RWPE2 (cell line): ENCODE measurements at regions not wholly inside any gene's neighbourhood (a gene's known extent, or its start where the extent isn't known, plus 50 kb on each side); places are given as distances from the start of the nearest gene placed in this dataset.

Experiments
- ATAC-seq: fragments of 200-7000 bp; cut with Tn5 transposase; 3 replicates; pipeline ENCODE4 v1.9.1; 2021; ENCODE audit warnings: low read depth
- DNase-seq: peaks from one replicate; pipeline ENCODE4 v3.0.0-alpha.2; 2020; ENCODE audit warnings: low spot score
- H3K27ac ChIP-seq: fragments of 450-650 bp; 2 replicates; pipeline ENCODE4 v1.5.1; 2017; ENCODE audit warnings: mild to moderate bottlenecking; ENCODE audit not compliant: poor library complexity, severe bottlenecking
- H3K27me3 ChIP-seq: fragments of 250-450 bp; sonication (Bioruptor Pico); 2 replicates; pipeline ENCODE4 v1.5.1; 2021; ENCODE audit warnings: mild to moderate bottlenecking, moderate library complexity; ENCODE audit not compliant: insufficient read depth, poor library complexity, severe bottlenecking
- H3K36me3 ChIP-seq: fragments of 250-450 bp; sonication (Bioruptor Pico); 2 replicates; pipeline ENCODE4 v1.5.1; 2020; ENCODE audit warnings: low read depth, mild to moderate bottlenecking, moderate library complexity
- H3K4me1 ChIP-seq: fragments of 250-450 bp; sonication (Bioruptor Pico); 2 replicates; pipeline ENCODE4 v1.5.1; 2021; ENCODE audit warnings: mild to moderate bottlenecking, moderate library complexity; ENCODE audit not compliant: insufficient read depth, poor library complexity, severe bottlenecking
- H3K4me3 ChIP-seq: fragments of 250-450 bp; sonication (Bioruptor Pico); 2 replicates; pipeline ENCODE4 v1.5.1; 2021; ENCODE audit warnings: mild to moderate bottlenecking, moderate library complexity; ENCODE audit not compliant: severe bottlenecking
- H3K9me3 ChIP-seq: fragments of 250-450 bp; sonication (Bioruptor Pico); 2 replicates; pipeline ENCODE4 v1.5.1; 2021; ENCODE audit warnings: mild to moderate bottlenecking, moderate library complexity; ENCODE audit not compliant: severe bottlenecking
- CTCF ChIP-seq: fragments of 450-650 bp; IDR thresholded peaks from one replicate; pipeline ENCODE4 v1.5.1; 2017; ENCODE audit warnings: mild to moderate bottlenecking, moderate library complexity; ENCODE audit not compliant: poor library complexity, severe bottlenecking

DNA sequence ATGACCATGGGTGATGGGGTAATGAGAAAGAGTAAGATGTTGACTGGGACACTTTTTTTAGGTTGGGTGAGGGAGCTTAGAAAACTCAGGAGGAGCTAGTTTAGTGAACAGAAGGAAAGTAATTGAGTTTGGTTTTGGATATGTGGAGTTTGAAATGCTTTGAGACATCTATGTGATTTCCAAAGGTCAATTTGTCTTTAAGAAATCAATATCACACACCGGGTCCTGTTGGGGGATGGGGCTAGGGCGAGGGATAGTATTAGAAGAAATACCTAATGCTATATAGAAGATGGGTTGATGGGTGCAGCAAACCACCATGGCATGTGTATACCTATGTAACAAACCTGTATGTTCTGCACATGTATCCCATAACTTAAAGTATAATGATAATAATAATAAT, 118.4 kb downstream of the ASCL1 start:
- DNase-seq (no peak), ATAC-seq (no peak)
- no peaks in the 10 kb centered on the region for H3K4me1 ChIP-seq
- H3K27ac ChIP-seq: no peak overlapping the region
- TF ChIP-seq CTCF: no peak
- H3K36me3 ChIP-seq: no peaks in the 10 kb centered on the region
- H3K9me3 ChIP-seq: no peaks in the 10 kb centered on the region
- no peaks in the 10 kb centered on the region for H3K27me3 ChIP-seq
- H3K4me3 ChIP-seq: no peak overlapping the region

GRCh38 chr12:103077108-103077773, 119.8 kb downstream of the ASCL1 start:
- ATAC-seq: no peak
- no peaks in the 10 kb centered on the region for H3K36me3 ChIP-seq

GRCh38 chr12:103085541-103085940, 128.1 kb downstream of the ASCL1 start:
- ATAC-seq (no peak), DNase-seq (no peak)
- no peak overlapping the region for H3K27ac ChIP-seq
- H3K36me3 ChIP-seq: no peaks in the 10 kb centered on the region
- no peak for TF ChIP-seq CTCF
- no peak overlapping the region for H3K4me3 ChIP-seq
- no peaks in the 10 kb centered on the region for H3K9me3 ChIP-seq
- H3K4me1 ChIP-seq: no peaks in the 10 kb centered on the region
- H3K27me3 ChIP-seq: no peaks in the 10 kb centered on the region

More at GRCh38 chr12:103077108-103077773, 119.8 kb downstream of the ASCL1 start:
- Histone ChIP-seq H3K9me3 (no peaks in the 10 kb centered on the region), H3K4me1 (no peaks in the 10 kb centered on the region), H3K4me3 (no peak overlapping the region), H3K27ac (no peak overlapping the region), H3K27me3 (no peaks in the 10 kb centered on the region)
- no peak for TF ChIP-seq CTCF
- no peak for DNase-seq

- H3K27me3 ChIP-seq: no peaks in the 10 kb centered on the region
- DNase-seq (no peak), ATAC-seq (no peak)
- no peak for TF ChIP-seq CTCF
- H3K27ac ChIP-seq: no peak overlapping the region
- no peak overlapping the region for H3K4me3 ChIP-seq
- H3K4me1 ChIP-seq: no peaks in the 10 kb centered on the region
- H3K9me3 ChIP-seq: no peaks in the 10 kb centered on the region
- no peaks in the 10 kb centered on the region for H3K36me3 ChIP-seq
Observed at GRCh38 chr12:103086471-103086870, 129.0 kb downstream of the ASCL1 start.

DNA sequence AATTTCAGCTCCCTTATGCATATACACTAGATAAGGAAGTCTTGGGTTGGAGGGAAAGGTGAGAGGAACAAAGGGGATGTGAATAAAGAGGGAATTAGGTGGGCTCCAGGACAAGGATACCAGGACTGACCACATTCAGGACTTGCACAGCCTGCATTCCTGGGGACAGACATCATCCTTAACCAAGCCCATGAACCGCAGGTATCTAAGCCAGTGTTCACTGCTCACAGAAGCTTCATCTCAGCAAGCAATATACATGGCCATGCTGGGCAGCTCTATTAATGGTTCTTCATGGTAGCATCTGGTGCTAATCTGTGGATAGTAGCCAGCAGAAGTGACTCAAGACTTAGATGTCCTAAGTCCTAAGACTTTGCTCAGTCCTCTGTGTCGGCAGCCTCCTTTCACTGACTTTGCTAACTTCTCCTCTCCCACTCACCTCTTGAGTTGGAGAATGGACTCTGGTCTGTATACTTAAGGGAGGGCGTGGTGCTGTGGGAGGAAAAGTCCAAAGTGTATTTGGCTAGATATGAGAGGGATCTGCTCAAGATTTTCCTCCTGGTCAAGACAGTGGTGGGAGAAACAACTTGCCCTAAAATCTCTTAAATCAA, 136.1 kb downstream of the ASCL1 start:
- ATAC-seq: 0 out of 3 replicates have a peak, but pooled peaks have one; percentile 29
- Histone ChIP-seq H3K27ac (no peak overlapping the region), H3K36me3 (no peaks in the 10 kb centered on the region), H3K4me1 (no peaks in the 10 kb centered on the region), H3K4me3 (no peak overlapping the region), H3K9me3 (no peaks in the 10 kb centered on the region), H3K27me3 (no peaks in the 10 kb centered on the region)
- TF ChIP-seq CTCF: no peak
- DNase-seq: no peak
